ENCODE measurements at regions not wholly inside any gene's neighbourhood (a gene's known extent, or its start where the extent isn't known, plus 50 kb on each side); places are given as distances from the start of the nearest gene placed in this dataset.

DNA sequence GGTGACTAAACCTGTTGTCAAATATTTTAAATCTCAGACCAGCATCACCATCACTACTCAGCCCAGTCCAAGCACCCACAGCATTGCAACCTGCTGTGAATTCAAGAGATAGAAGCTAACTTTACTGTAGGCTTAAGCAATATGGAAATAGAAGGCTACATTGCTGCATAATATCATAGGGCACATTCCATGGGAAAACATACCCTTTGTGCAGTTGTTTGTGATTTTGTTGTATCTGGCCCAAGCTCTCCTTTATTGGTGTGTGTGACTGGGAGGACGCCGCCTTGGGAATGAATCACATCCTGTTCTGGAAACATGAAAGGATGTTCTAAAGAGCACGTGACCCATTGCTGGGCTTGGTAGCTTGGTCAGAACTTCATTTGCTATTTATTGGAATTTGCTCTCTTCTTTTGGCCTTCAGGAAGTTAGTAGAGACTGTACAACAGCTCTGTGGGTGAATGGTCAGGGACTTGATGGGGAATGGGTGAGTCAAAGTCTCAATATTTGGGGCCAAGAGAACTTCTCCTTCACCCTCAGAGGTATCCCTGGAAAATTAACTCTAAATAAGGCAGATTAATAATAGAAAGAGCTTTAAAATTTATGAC, 106.8 kb upstream of the SERPINE2 start:
- Mint-ChIP-seq H3K4me3 (ENCODE audit: unreplicated experiment) (no peak overlapping the region), H3K27me3 (ENCODE audit: low read depth) (no peaks in the 10 kb centered on the region), H3K27ac (ENCODE audit: unreplicated experiment) (peak overlapping the region; percentile 53), H3K36me3 (ENCODE audit: low read depth) (no peaks in the 10 kb centered on the region), H3K4me1 (ENCODE audit: low read depth) (peaks cover 29% of the 10 kb centered on the region), H3K9me3 (ENCODE audit: low read depth) (peaks cover 3% of the 10 kb centered on the region)
- DNase-seq (ENCODE audit: low spot score), result no peak
- TF ChIP-seq, protein P1, sequence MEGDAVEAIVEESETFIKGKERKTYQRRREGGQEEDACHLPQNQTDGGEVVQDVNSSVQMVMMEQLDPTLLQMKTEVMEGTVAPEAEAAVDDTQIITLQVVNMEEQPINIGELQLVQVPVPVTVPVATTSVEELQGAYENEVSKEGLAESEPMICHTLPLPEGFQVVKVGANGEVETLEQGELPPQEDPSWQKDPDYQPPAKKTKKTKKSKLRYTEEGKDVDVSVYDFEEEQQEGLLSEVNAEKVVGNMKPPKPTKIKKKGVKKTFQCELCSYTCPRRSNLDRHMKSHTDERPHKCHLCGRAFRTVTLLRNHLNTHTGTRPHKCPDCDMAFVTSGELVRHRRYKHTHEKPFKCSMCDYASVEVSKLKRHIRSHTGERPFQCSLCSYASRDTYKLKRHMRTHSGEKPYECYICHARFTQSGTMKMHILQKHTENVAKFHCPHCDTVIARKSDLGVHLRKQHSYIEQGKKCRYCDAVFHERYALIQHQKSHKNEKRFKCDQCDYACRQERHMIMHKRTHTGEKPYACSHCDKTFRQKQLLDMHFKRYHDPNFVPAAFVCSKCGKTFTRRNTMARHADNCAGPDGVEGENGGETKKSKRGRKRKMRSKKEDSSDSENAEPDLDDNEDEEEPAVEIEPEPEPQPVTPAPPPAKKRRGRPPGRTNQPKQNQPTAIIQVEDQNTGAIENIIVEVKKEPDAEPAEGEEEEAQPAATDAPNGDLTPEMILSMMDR (IDR thresholded peaks at IDR 0.05), result no peak

DNA sequence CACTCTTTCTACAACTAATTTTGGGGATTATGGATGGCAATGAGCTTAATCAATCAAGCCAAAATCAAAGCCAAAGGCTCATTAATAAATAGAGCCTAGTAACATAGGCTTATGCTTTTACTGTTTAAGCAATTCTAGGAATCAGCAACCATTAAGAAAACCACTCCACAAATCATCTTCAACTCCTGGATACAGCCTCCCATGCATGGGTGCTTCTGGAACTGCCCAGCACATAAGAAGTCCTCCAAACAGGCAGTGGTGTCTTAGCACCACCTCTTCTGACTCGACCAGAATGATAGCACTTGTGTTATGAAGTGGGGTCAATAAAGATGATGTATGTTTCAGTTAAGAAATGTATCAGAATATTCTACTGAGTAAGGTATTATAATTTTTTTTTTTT, 104.4 kb upstream of the SERPINE2 start:
- H3K27ac Mint-ChIP-seq (ENCODE audit: unreplicated experiment), result no peak overlapping the region
- no peaks in the 10 kb centered on the region for H3K36me3 Mint-ChIP-seq (ENCODE audit: low read depth)
- DNase-seq (ENCODE audit: low spot score), result no peak
- H3K4me1 Mint-ChIP-seq (ENCODE audit: low read depth), result peaks cover 29% of the 10 kb centered on the region
- H3K4me3 Mint-ChIP-seq (ENCODE audit: unreplicated experiment), result no peak overlapping the region
- TF ChIP-seq, protein P1 (IDR thresholded peaks at IDR 0.05), result no peak
- H3K9me3 Mint-ChIP-seq (ENCODE audit: low read depth), result peaks cover 3% of the 10 kb centered on the region
- no peaks in the 10 kb centered on the region for H3K27me3 Mint-ChIP-seq (ENCODE audit: low read depth)

DNA sequence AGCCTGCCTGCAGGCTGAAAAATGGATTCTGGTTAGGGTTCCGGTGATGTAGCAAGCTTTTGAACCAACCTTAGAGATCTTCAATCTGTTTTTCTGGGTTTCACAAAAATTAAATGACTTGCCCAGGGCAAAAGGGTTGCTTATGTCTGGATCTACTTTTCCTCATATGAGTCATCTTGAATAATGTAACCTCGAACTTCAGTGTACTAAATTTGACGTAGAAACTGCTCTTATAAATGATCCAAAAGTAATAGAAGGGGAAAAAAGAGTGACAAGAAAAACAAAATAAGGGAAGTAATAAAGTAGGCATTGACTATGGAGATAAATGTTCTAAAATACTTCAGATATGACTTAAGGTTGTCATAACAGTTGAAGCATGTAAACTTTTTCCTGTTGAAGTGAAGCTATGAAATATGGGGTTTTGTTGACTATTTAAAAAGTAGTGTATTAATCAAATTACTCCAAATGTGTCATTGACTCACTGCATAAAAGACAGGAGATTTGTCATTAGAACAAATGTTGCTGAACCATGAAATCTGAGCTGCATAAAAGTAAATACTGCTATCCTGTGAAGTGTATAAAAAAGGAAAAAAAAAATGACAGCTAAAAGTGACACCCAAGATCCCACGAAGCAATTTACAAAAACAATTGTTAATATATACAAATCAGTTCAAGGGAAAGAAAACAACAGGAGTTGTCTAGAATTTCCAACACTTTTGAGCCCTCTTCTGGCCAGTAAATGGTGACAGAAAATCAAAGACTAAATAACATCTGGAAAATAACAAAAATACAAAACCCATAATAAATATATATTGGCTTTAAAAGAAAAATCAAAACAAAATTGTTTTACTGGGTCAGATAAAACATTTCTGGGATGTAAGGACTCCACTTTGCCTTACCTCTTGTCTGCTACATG, 103.6 kb upstream of the SERPINE2 start:
- no peak for DNase-seq (ENCODE audit: low spot score)
- Mint-ChIP-seq H3K4me3 (ENCODE audit: unreplicated experiment) (no peak overlapping the region), H3K27ac (ENCODE audit: unreplicated experiment) (peak overlapping the region; percentile 76), H3K27me3 (ENCODE audit: low read depth) (no peaks in the 10 kb centered on the region), H3K36me3 (ENCODE audit: low read depth) (no peaks in the 10 kb centered on the region), H3K4me1 (ENCODE audit: low read depth) (peaks cover 29% of the 10 kb centered on the region), H3K9me3 (ENCODE audit: low read depth) (peaks cover 6% of the 10 kb centered on the region)
- TF ChIP-seq, protein P1 (IDR thresholded peaks at IDR 0.05), result peak; percentile 61

DNA sequence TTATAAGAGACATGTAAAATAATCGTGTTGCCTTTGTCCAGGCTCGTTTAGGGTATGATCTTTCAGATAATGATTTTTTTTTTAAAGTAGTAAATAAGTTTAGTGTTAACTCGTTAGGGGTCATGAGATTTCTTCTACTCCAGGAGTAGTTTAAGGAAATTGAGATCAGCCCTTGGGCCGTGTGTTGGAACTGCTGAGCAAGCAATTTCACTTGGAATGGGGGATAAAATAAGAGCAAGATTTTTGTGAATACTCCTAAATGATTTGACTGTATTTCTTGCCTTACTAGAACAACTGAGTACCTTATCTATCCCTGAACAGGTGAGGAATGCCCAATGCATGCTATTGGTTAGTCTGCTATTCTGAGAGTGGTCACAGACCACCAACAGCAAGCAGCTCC, 102.2 kb upstream of the SERPINE2 start:
- H3K27me3 Mint-ChIP-seq (ENCODE audit: low read depth), result no peaks in the 10 kb centered on the region
- no peak overlapping the region for H3K27ac Mint-ChIP-seq (ENCODE audit: unreplicated experiment)
- TF ChIP-seq, protein P1 (IDR thresholded peaks at IDR 0.05), result no peak
- peaks cover 24% of the 10 kb centered on the region for H3K4me1 Mint-ChIP-seq (ENCODE audit: low read depth)
- H3K4me3 Mint-ChIP-seq (ENCODE audit: unreplicated experiment), result no peak overlapping the region
- no peaks in the 10 kb centered on the region for H3K36me3 Mint-ChIP-seq (ENCODE audit: low read depth)
- DNase-seq (ENCODE audit: low spot score), result no peak
- peaks cover 6% of the 10 kb centered on the region for H3K9me3 Mint-ChIP-seq (ENCODE audit: low read depth)

DNA sequence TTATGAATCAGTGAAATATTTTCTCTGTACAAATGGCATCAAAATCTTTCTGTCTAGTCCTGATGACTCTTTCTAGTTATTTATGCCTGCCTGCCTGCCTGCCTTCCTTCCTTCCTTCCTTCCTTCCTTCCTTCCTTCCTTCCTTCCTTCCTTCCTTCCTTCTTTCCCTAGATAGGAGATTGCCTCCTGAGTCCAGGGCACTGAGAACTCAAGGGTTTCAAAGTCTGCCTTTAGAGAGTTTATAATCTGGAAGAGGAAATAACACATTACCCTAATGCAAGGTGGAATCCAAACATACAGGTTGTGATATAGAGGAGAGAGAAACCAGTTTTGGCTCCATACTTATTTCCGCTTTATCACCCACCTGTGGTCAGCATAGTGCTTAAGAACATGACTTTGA, 98.1 kb upstream of the SERPINE2 start:
- Mint-ChIP-seq H3K9me3 (ENCODE audit: low read depth) (peaks cover 3% of the 10 kb centered on the region), H3K4me3 (ENCODE audit: unreplicated experiment) (no peak overlapping the region), H3K4me1 (ENCODE audit: low read depth) (peaks cover 7% of the 10 kb centered on the region), H3K27me3 (ENCODE audit: low read depth) (no peaks in the 10 kb centered on the region), H3K36me3 (ENCODE audit: low read depth) (no peaks in the 10 kb centered on the region), H3K27ac (ENCODE audit: unreplicated experiment) (no peak overlapping the region)
- TF ChIP-seq, protein P1 (IDR thresholded peaks at IDR 0.05), result no peak
- DNase-seq (ENCODE audit: low spot score), result no peak
